Activated B cell treated with CpG ODN at 0.5 μM for 24 hours (primary cell): ENCODE measurements at regions not wholly inside any gene's neighbourhood (a gene's known extent, or its start where the extent isn't known, plus 50 kb on each side); places are given as distances from the start of the nearest gene placed in this dataset.

Experiments
- ATAC-seq: fragments of 200-7000 bp; cut with Tn5 transposase; one replicate; pipeline ENCODE4 v1.10.0; 2021; ENCODE audit warnings: low read depth, mild to moderate bottlenecking, moderate library complexity
- CTCF ChIA-PET: fragments of 350-600 bp; sonication (Branson Sonifier 250); formaldehyde crosslinking; loops from one replicate; lab custom pipeline; 2021; ENCODE audit warnings: antibody characterized with exemption; lab: Charles Lee
- POLR2A ChIA-PET: fragments of 350-600 bp; sonication (Branson Sonifier 250); formaldehyde crosslinking; loops from one replicate; lab custom pipeline; 2021; ENCODE audit warnings: antibody characterized with exemption; lab: Charles Lee
- DNase-seq: peaks from one replicate; pipeline ENCODE4 v3.0.0; 2022
- H3K27ac Mint-ChIP-seq: one replicate; pipeline ENCODE4 v1.8.0; 2020; ENCODE audit warnings: mixed read lengths
- H3K27me3 Mint-ChIP-seq: one replicate; pipeline ENCODE4 v1.8.0; 2021; ENCODE audit warnings: mixed read lengths
- H3K36me3 Mint-ChIP-seq: one replicate; pipeline ENCODE4 v1.8.0; 2021; ENCODE audit warnings: low read depth, mixed read lengths
- H3K4me1 Mint-ChIP-seq: one replicate; pipeline ENCODE4 v1.8.0; 2021; ENCODE audit warnings: mixed read lengths
- H3K4me3 Mint-ChIP-seq: one replicate; pipeline ENCODE4 v1.8.0; 2020; ENCODE audit warnings: mild to moderate bottlenecking, mixed read lengths
- H3K9me3 Mint-ChIP-seq: one replicate; pipeline ENCODE4 v1.8.0; 2020; ENCODE audit warnings: mixed read lengths
- CTCF ChIP-seq: fragments of 200-600 bp; IDR thresholded peaks from one replicate; pipeline ENCODE4 v1.8.0; 2022; ENCODE audit warnings: antibody characterized with exemption, mild to moderate bottlenecking
- intact Hi-C: fragments of 100-400 bp; cut with micrococcal nuclease; formaldehyde crosslinking; loops from one replicate; pipeline ENCODE4 v1.15.1; 2024

DNA sequence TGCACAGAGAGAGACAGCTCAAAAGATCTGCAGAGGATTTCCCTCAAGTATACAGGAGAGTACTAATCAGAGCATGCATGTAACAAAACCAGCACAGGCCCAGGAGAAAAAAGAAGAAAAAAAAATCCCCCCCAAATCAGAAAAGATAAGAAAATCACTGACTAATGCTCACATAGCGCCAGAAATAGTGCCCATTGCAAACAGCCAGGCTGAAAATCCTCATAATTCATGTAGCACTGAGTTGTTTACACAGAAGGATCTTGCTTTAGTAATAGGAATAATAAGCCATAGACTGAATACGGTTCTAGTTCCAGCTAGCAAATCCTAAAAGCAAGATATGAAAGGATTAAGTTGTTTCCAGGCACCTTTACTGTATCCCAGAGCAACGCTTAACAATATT, 51.8 kb upstream of the MAGEC2 start:
- Mint-ChIP-seq H3K27ac (no peak overlapping the region), H3K4me3 (no peak overlapping the region), H3K27me3 (no peaks in the 10 kb centered on the region), H3K36me3 (no peaks in the 10 kb centered on the region), H3K4me1 (no peaks in the 10 kb centered on the region), H3K9me3 (no peaks in the 10 kb centered on the region)
- TF ChIP-seq CTCF, result no peak
- ATAC-seq, result no peak
- intact Hi-C loops, result no loop called here
- ChIA-PET POLR2A (no interaction called here), CTCF (no interaction called here)
- no peak for DNase-seq
